ENCODE measurements at regions not wholly inside any gene's neighbourhood (a gene's known extent, or its start where the extent isn't known, plus 50 kb on each side); places are given as distances from the start of the nearest gene placed in this dataset.

DNA sequence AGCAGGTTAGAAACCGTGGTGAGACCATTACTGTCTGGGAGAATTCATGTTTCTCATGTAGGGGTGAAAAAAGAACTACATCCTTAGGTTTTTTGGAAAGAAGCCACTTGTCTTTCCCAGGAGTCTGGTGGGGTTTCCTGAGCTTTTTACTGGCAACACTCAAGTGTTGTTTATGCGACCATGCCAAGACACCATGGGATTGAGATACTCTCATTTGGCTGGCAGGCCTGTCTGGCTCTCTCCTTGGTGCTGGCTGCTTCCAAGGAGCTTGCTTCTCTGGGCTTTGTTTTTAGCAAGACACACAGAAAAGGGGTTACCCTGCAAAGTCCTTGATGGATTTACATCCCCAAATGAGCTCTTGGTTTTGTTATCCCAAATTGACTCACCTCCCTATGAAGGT, 80.9 kb upstream of the ISL1 start:
- TF ChIP-seq CTCF (IDR thresholded peaks at IDR 0.05) = no peak
- no peak for TF ChIP-seq POLR2A (IDR thresholded peaks at IDR 0.05)
